ENCODE measurements at regions not wholly inside any gene's neighbourhood (a gene's known extent, or its start where the extent isn't known, plus 50 kb on each side); places are given as distances from the start of the nearest gene placed in this dataset.

DNA sequence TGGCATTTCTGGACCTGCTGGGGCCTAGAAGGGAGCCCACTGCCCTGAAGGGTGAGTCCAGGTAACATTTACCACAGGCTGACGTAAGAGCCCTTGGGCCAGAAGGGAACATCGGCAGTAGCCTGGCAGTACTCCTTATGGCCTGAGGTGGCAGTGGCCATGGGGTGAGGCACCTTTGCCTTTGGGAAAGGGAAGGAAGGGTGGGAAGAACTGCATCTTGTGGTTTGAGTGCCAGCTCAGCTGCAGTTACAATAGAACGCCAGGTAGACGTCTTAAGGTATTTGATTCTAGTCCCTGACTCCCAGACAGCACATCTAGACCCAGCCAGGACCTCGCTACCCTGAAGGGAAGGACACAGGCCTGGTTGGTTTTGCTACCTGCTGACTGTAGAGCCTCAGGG, 104.9 kb downstream of the SOX14 start:
- TF ChIP-seq CTCF (IDR thresholded peaks at IDR 0.05) (no peak), POLR2A (IDR thresholded peaks at IDR 0.05) (no peak)
